PFSK-1 (cell line): ENCODE measurements at regions not wholly inside any gene's neighbourhood (a gene's known extent, or its start where the extent isn't known, plus 50 kb on each side); places are given as distances from the start of the nearest gene placed in this dataset.

Experiments used
- FOXP2 ChIP-seq: optimal IDR thresholded peaks from 2 replicates; pipeline ENCODE3; 2011; ENCODE audit warnings: borderline replicate concordance, control low read depth, inconsistent platforms; ENCODE audit not compliant: insufficient read depth; ENCODE audit errors: extremely low read length, extremely low read depth
- POLR2AphosphoS5 ChIP-seq: IDR thresholded peaks from 2 replicates; pipeline ENCODE4 v1.6.1; 2012; ENCODE audit warnings: low read depth, mild to moderate bottlenecking, control low read depth, low read length, moderate library complexity
- REST ChIP-seq, 2 experiments: IDR thresholded peaks; 2 replicates each; pipeline versions ENCODE4 v1.6.1 to v1.8.0; 2011 to 2012; ENCODE audit warnings: low read depth in 2 of 2, low read length in 2 of 2, control low read depth in 1 of 2, inconsistent platforms in 1 of 2, mild to moderate bottlenecking in 1 of 2, moderate library complexity in 1 of 2; ENCODE audit not compliant: insufficient read depth in 1 of 2
- SIN3A ChIP-seq: IDR thresholded peaks from 2 replicates; pipeline ENCODE4 v1.6.1; 2012; ENCODE audit warnings: mild to moderate bottlenecking, low read length, moderate library complexity, borderline replicate concordance; ENCODE audit not compliant: insufficient read depth
- TAF1 ChIP-seq: IDR thresholded peaks from 2 replicates; pipeline ENCODE4 v1.6.1; 2012; ENCODE audit warnings: low read length, control low read depth, borderline replicate concordance; ENCODE audit not compliant: insufficient read depth

DNA sequence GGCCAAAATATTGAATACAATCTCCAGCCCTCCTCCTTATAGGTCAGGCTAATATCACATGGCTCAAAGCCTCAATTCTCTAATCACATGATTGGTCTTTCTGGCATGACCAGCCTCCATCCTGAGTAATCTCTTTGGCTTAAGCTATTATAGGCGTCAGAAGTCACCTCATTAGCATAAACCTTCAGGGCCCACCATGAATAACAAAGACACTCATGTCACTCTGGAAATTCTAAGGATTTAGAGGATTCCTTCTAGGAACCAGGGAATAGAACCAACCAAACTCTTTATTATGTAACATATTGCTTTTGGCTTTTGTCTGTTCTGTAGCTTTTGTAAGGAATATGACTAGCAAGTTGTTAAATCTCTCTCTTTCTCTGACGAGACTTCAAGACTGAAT lies 109.2 kb upstream of the IGFBP7 start:
- TF ChIP-seq REST (IDR thresholded peaks at IDR 0.05; ENCODE audit: insufficient read depth in 1 of 2, low read depth in 2 of 2, low read length in 2 of 2) (no peak), POLR2AphosphoS5 (no peak), TAF1 (no peak), SIN3A (no peak), FOXP2 (no peak)

DNA sequence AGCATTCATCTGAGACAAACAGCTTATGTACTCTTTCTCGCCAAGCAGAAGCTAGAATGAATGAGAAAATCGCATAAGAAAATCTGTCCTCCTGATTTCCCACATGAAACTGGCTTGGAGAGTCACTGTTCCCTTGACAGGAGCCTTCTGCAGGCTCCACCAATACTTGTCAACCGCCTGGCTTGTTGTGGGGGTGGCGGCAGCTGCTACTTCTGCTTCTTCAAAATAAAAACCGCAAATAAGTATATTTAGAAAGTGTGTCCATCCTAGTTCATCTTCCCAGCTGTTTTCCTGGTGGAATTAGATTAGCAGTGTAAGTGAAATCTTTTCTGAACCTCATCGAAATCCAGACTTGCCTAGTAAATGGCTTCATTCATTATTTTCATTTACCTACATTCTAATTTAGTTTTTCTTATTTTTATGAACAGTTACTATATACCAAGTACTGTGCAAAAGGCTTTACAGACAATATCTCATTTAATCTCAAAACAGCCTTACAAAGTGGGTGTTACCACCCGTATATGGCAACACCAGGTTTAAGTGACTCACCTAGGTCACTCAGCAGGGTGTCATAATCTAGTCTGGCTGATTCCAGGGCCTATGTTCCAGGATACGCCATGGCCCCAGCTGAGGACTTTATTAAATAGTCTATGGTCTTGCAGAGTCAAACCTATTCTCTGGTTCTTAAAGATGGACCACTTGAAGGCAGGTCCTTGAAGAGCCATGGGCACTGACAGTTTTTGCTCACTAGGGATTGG lies 104.6 kb upstream of the IGFBP7 start:
- TF ChIP-seq REST (IDR thresholded peaks at IDR 0.05; ENCODE audit: insufficient read depth in 1 of 2, low read depth in 2 of 2, low read length in 2 of 2) (no peak), TAF1 (no peak), FOXP2 (no peak), SIN3A (no peak), POLR2AphosphoS5 (no peak)

DNA sequence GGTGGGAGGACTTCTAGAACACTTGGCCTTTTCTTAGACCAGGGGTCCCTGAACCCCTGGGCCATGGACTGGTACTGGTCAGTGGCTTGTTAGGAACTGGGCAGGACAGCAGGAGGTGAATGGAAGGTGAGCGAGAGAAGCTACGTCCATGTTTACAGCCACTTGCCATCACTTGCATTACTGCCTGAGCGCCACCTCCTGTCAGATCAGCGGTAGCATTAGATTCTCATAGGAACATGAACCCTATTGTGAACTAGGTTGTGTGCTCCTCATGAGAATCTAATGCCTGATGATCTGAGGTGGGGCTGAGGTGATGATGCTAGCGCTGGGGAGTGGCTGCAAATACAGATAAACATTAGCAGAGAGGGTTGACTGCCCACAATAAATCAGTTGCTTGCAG lies 100.9 kb upstream of the IGFBP7 start:
- no peak for TF ChIP-seq POLR2AphosphoS5
- TF ChIP-seq FOXP2 = no peak

DNA sequence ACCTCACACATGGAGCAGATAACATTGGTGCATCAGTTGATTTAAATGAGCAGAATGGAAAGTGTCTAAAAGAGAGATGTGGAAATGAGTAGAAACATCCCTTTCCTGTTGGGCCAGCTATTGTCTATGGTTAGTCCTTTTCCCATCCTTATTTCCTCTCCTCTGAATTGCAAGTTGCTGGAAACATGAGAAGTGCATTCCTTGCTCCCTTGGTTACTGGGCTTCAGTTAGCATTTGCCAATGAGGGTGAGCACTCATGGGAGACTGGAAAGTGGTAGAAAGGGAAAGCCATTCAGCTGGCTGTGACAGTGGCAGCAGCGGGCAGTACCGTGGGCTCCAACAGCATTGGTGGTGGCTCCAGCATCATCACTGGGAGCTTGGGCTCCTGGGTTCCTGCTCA lies 96.0 kb upstream of the IGFBP7 start:
- TF ChIP-seq SIN3A = no peak
- no peak for TF ChIP-seq POLR2AphosphoS5
- TF ChIP-seq TAF1 = no peak
- TF ChIP-seq REST (IDR thresholded peaks at IDR 0.05; ENCODE audit: insufficient read depth in 1 of 2, low read depth in 2 of 2, low read length in 2 of 2) = no peak
- no peak for TF ChIP-seq FOXP2

DNA sequence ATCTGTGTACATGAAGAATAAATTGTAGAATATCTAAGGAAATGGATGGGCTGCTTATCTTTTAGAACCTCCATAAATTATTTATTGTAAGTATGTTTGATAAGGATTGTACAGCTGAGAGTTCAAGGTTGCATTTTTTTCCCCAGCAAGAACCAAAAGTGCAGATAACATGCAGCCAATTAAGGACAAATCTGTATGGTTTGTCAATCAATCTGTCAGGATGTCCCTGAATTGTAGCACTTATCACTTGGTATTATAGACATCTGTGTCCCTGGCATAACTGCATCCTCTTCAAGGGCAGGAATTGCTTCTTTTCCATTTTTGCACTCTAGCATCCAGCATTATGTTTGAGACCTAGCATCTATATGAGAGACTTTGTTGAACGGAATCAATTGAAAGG lies 95.4 kb upstream of the IGFBP7 start:
- no peak for TF ChIP-seq REST (IDR thresholded peaks at IDR 0.05; ENCODE audit: insufficient read depth in 1 of 2, low read depth in 2 of 2, low read length in 2 of 2)
- TF ChIP-seq TAF1 = no peak
- TF ChIP-seq POLR2AphosphoS5 = no peak
- TF ChIP-seq FOXP2 = no peak
- no peak for TF ChIP-seq SIN3A
